Astrocyte (in vitro differentiated cells and primary cell): ENCODE measurements at regions not wholly inside any gene's neighbourhood (a gene's known extent, or its start where the extent isn't known, plus 50 kb on each side); places are given as distances from the start of the nearest gene placed in this dataset.

Source experiments
- CTCF ChIP-seq: IDR thresholded peaks from 2 replicates; pipeline ENCODE4 v1.5.1; 2011; ENCODE audit warnings: low read depth, mild to moderate bottlenecking, inconsistent platforms, low read length, moderate library complexity; ENCODE audit not compliant: insufficient read depth
- EZH2 ChIP-seq: IDR thresholded peaks from 2 replicates; pipeline ENCODE4 v1.6.1; 2012; ENCODE audit warnings: mild to moderate bottlenecking, low read length, inconsistent platforms; ENCODE audit not compliant: insufficient read depth

GRCh38 chr10:3564346-3565002 lies 220.5 kb downstream of the KLF6 start:
- TF ChIP-seq CTCF = no peak
- no peak for TF ChIP-seq EZH2
